ENCODE measurements at regions not wholly inside any gene's neighbourhood (a gene's known extent, or its start where the extent isn't known, plus 50 kb on each side); places are given as distances from the start of the nearest gene placed in this dataset.

- intact Hi-C loops (cut with micrococcal nuclease), result no loop called here
- no peak for TF ChIP-seq CTCF (IDR thresholded peaks at IDR 0.05)
- Mint-ChIP-seq H3K36me3 (ENCODE audit: low read depth) (no peaks in the 10 kb centered on the region), H3K4me1 (ENCODE audit: low read depth) (no peaks in the 10 kb centered on the region), H3K4me3 (no peak overlapping the region), H3K27me3 (no peaks in the 10 kb centered on the region), H3K27ac (no peak overlapping the region), H3K9me3 (no peaks in the 10 kb centered on the region)
- no peak for DNase-seq
- ChIA-PET CTCF (no interaction called here), POLR2A (no interaction called here)
- ATAC-seq, result no peak
Measured at GRCh38 chr7:110186334-110186733, 904.6 kb upstream of the LRRN3 start.

- ChIA-PET POLR2A (no interaction called here), CTCF (no interaction called here)
- Mint-ChIP-seq H3K4me1 (ENCODE audit: low read depth) (no peaks in the 10 kb centered on the region), H3K36me3 (ENCODE audit: low read depth) (no peaks in the 10 kb centered on the region), H3K27me3 (no peaks in the 10 kb centered on the region), H3K27ac (no peak overlapping the region), H3K4me3 (no peak overlapping the region), H3K9me3 (no peaks in the 10 kb centered on the region)
- TF ChIP-seq CTCF (IDR thresholded peaks at IDR 0.05), result no peak
- intact Hi-C loops (cut with micrococcal nuclease), result no loop called here
- no peak for DNase-seq
- ATAC-seq, result no peak
Measured at GRCh38 chr7:110187877-110188554, 902.9 kb upstream of the LRRN3 start.

- peaks cover 3% of the 10 kb centered on the region for H3K27me3 Mint-ChIP-seq
- no peaks in the 10 kb centered on the region for H3K4me1 Mint-ChIP-seq (ENCODE audit: low read depth)
- ATAC-seq, result no peak
- no peaks in the 10 kb centered on the region for H3K36me3 Mint-ChIP-seq (ENCODE audit: low read depth)
- no peak for DNase-seq
- intact Hi-C loops (cut with micrococcal nuclease), result no loop called here
- CTCF ChIA-PET, result no interaction called here
- H3K27ac Mint-ChIP-seq, result no peak overlapping the region
- no peaks in the 10 kb centered on the region for H3K9me3 Mint-ChIP-seq
- H3K4me3 Mint-ChIP-seq, result no peak overlapping the region
- no peak for TF ChIP-seq CTCF (IDR thresholded peaks at IDR 0.05)
- POLR2A ChIA-PET, result no interaction called here
Measured at GRCh38 chr7:110204527-110204926, 886.4 kb upstream of the LRRN3 start.

GRCh38 chr7:110205899-110206298 lies 885.0 kb upstream of the LRRN3 start:
- intact Hi-C loops (cut with micrococcal nuclease), result no loop called here
- peaks cover 3% of the 10 kb centered on the region for H3K27me3 Mint-ChIP-seq
- DNase-seq, result no peak
- ATAC-seq, result no peak
- no peak overlapping the region for H3K27ac Mint-ChIP-seq
- H3K36me3 Mint-ChIP-seq (ENCODE audit: low read depth), result no peaks in the 10 kb centered on the region
- CTCF ChIA-PET, result no interaction called here
- POLR2A ChIA-PET, result no interaction called here
- no peaks in the 10 kb centered on the region for H3K9me3 Mint-ChIP-seq
- no peak overlapping the region for H3K4me3 Mint-ChIP-seq
- H3K4me1 Mint-ChIP-seq (ENCODE audit: low read depth), result no peaks in the 10 kb centered on the region
- no peak for TF ChIP-seq CTCF (IDR thresholded peaks at IDR 0.05)

- Mint-ChIP-seq H3K4me1 (ENCODE audit: low read depth) (no peaks in the 10 kb centered on the region), H3K27ac (no peak overlapping the region), H3K36me3 (ENCODE audit: low read depth) (no peaks in the 10 kb centered on the region), H3K9me3 (peaks cover 12% of the 10 kb centered on the region), H3K4me3 (no peak overlapping the region), H3K27me3 (peaks cover under 1% of the 10 kb centered on the region)
- ChIA-PET CTCF (no interaction called here), POLR2A (no interaction called here)
- DNase-seq, result no peak
- no peak for ATAC-seq
- TF ChIP-seq CTCF (IDR thresholded peaks at IDR 0.05), result no peak
- intact Hi-C loops (cut with micrococcal nuclease), result no loop called here
Measured at GRCh38 chr7:110209884-110210283, 881.0 kb upstream of the LRRN3 start.

Data from activated CD8-positive, alpha-beta T cell treated with anti-CD3 and anti-CD28 coated beads for 36 hours (primary cell).